ENCODE measurements at regions not wholly inside any gene's neighbourhood (a gene's known extent, or its start where the extent isn't known, plus 50 kb on each side); places are given as distances from the start of the nearest gene placed in this dataset.

DNA sequence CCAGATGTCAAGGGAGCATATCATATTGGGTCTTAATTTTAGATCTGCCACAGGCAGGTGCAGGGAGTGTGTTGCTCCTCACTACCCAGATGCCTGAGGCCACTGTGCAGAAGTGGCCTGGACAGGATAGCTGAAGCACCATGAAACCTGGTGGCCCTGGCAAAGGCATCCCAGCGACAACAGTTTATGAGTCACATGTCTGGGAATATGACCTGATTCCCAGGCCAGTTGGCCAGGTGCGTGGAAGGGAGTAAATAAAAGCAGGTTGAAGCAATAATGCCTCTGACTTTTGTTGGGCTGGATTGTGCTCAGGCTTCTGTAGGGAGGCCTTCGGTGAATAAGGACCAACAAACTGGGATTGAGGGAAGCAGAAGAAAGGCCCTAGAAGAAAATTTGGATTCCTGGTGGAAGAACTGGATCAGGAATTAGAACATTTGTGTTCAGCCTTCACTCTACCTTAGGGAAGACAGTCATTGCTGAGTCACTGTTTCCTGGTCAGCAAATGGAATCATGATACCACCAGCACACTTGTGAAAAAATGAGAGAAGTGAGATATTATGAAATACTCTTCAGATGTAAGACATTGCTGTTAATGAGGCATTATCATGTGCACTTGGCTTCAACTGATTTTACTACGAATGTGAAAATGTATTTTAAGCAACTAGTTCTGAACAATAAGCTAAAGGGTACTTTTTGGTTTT, 78.4 kb upstream of the ZNF516 start:
- H3K27ac ChIP-seq (ENCODE audit: low read depth, low read length), result no peak overlapping the region
- 100% methylated on average over 3 of the region's 4 CpGs for WGBS (ENCODE audit: insufficient coverage)
- H3K36me3 ChIP-seq (ENCODE audit: control insufficient read depth, insufficient read depth, low read length), result no peaks in the 10 kb centered on the region
- H3K4me1 ChIP-seq (ENCODE audit: control insufficient read depth, insufficient read depth, low read length), result peaks cover 4% of the 10 kb centered on the region
- no peak overlapping the region for H3K4me3 ChIP-seq (ENCODE audit: low read depth, low read length)
- H3K9me3 ChIP-seq (ENCODE audit: control insufficient read depth, insufficient read depth, low read length), result peaks cover 2% of the 10 kb centered on the region
- H3K27me3 ChIP-seq (ENCODE audit: control insufficient read depth, insufficient read depth, low read length), result no peaks in the 10 kb centered on the region
- DNase-seq (ENCODE audit: low read depth in 4 of 6, low spot score in 6 of 6), result no peak

DNA sequence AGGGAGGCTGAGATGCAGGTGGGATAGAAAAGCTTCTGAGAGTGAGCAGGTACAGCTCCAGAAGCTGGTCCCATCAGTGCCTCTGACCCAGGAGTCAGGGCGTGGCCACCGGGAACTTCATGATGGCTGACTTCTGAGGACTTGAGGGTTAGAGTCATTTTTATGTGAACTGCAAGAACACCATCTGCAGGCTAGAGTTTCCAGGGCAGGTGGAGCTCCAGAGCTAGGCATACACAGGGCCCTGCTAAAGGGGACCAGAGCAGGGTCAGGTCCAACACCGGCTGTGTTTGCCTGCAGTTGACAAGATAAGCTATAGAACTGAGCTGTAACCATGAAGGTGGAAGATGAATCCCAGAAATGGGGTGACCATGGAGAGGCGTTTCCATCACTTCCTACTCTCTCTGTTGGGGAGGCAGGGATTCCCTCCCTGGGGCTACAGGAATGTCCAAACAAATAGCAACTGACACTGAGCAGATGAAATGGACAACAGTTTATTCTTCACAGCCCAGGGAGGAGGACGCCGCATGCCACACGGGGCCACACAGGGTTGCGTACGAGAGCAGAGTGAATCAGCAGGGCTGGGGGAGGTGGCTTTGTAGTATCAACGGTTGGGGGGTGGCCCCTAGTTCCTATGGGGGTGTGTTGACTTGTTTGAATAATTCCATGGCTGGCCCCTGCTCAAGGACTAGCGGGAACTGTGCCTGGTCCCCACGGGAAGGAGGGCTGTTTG, 77.6 kb upstream of the ZNF516 start:
- H3K27ac ChIP-seq (ENCODE audit: low read depth, low read length), result no peak overlapping the region

DNA sequence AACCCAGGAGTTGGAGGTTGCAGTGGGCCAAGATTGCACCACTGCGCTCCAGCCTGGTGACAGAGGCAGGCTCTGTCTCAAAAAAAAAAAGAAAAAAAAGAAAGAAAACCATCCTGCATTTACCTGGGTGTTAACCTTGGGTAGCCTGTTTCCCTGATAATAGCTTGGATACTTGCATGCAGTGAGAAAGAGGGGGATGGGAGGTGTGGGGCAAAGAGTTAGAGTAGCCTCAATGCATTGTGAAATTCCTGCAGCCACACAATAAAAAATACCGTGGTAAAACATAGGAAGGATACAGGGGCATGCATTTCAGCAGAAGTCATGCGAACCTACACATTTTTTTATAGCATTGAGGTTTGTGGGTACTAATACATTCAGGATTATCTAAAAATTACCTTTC, 76.6 kb upstream of the ZNF516 start:
- H3K27me3 ChIP-seq (ENCODE audit: control insufficient read depth, insufficient read depth, low read length), result no peaks in the 10 kb centered on the region
- no peaks in the 10 kb centered on the region for H3K36me3 ChIP-seq (ENCODE audit: control insufficient read depth, insufficient read depth, low read length)
- DNase-seq (ENCODE audit: low read depth in 4 of 6, low spot score in 6 of 6), result no peak
- H3K27ac ChIP-seq (ENCODE audit: low read depth, low read length), result no peak overlapping the region
- no CpG with 5 or more reads among the region's 3 CpGs for WGBS (ENCODE audit: insufficient coverage)
- H3K4me3 ChIP-seq (ENCODE audit: low read depth, low read length), result no peak overlapping the region
- peaks cover 2% of the 10 kb centered on the region for H3K9me3 ChIP-seq (ENCODE audit: control insufficient read depth, insufficient read depth, low read length)
- peaks cover 3% of the 10 kb centered on the region for H3K4me1 ChIP-seq (ENCODE audit: control insufficient read depth, insufficient read depth, low read length)

More for the DNA sequence above, 77.6 kb upstream of the ZNF516 start:
- Histone ChIP-seq H3K4me3 (ENCODE audit: low read depth, low read length) (no peak overlapping the region), H3K9me3 (ENCODE audit: control insufficient read depth, insufficient read depth, low read length) (peaks cover 2% of the 10 kb centered on the region), H3K27me3 (ENCODE audit: control insufficient read depth, insufficient read depth, low read length) (no peaks in the 10 kb centered on the region), H3K4me1 (ENCODE audit: control insufficient read depth, insufficient read depth, low read length) (peaks cover 3% of the 10 kb centered on the region), H3K36me3 (ENCODE audit: control insufficient read depth, insufficient read depth, low read length) (no peaks in the 10 kb centered on the region)
- 87% methylated on average over 10 of the region's 12 CpGs for WGBS (ENCODE audit: insufficient coverage)
- DNase-seq (ENCODE audit: low read depth in 4 of 6, low spot score in 6 of 6), result no peak

DNA sequence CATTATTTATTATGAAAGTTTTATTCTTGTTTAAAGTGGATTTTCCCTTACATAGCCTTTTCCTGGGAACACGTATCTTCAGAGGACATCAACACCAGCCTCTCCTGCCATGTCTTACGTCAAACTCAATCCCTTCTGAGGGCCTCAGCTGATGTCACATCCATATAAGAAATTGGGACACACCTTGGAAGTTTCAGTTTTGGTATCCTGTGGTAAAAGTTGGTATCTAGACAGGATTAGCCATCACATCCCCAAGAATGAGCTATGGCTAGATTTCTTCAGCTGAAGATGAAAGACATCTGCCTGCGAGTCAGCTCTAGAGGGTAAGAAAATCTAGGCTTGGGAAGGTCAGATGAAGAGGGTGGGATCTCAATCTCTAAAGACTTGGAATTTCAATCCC, 75.8 kb upstream of the ZNF516 start:
- Histone ChIP-seq H3K36me3 (ENCODE audit: control insufficient read depth, insufficient read depth, low read length) (no peaks in the 10 kb centered on the region), H3K27me3 (ENCODE audit: control insufficient read depth, insufficient read depth, low read length) (no peaks in the 10 kb centered on the region)
- no CpG with 5 or more reads among the region's 3 CpGs for WGBS (ENCODE audit: insufficient coverage)

DNA sequence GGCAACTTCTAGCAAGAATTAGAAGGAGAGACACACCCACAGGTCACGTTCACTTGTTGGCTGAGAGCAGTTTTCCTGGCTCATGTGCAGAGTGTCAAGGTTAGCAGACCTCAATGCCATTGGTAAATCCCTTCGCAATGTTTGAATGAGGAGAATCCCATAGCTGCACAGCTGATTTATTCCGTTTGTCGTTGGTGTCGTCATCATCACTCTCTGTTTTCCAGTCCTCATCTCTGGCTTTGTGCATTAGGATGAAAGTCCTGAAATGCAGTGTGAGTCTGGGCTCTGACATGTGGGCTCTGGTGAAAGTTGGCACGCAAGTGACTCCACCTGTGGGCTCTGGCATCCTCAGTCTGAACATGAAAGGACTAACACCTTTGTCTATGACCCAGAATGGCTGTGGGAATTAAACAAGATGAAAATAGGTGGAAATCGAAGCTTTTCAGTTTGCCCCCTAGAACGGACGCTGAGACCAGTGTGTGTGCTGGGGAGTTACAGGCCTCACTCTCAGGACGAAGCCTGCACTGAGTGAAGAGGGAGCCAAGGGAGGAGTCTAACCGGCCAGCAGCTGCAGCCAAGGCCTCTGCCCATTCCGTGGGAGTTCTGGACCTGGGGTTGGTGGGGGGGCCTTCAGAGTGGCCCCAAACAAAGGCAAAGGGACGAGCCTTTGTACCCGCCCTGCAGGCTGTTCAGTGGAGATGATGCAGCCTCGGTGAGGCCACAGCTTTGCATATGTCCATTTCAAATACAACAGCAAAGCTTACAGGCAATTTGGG, 74.8 kb upstream of the ZNF516 start:
- no peak overlapping the region for H3K4me3 ChIP-seq (ENCODE audit: low read depth, low read length)
- no peak for DNase-seq (ENCODE audit: low read depth in 4 of 6, low spot score in 6 of 6)
- no peaks in the 10 kb centered on the region for H3K36me3 ChIP-seq (ENCODE audit: control insufficient read depth, insufficient read depth, low read length)
- no peaks in the 10 kb centered on the region for H3K9me3 ChIP-seq (ENCODE audit: control insufficient read depth, insufficient read depth, low read length)
- peaks cover 3% of the 10 kb centered on the region for H3K4me1 ChIP-seq (ENCODE audit: control insufficient read depth, insufficient read depth, low read length)
- no peaks in the 10 kb centered on the region for H3K27me3 ChIP-seq (ENCODE audit: control insufficient read depth, insufficient read depth, low read length)
- WGBS (ENCODE audit: insufficient coverage), result 66% methylated on average over 13 of the region's 15 CpGs
- no peak overlapping the region for H3K27ac ChIP-seq (ENCODE audit: low read depth, low read length)

More for the DNA sequence above, 75.8 kb upstream of the ZNF516 start:
- H3K4me3 ChIP-seq (ENCODE audit: low read depth, low read length), result no peak overlapping the region
- H3K9me3 ChIP-seq (ENCODE audit: control insufficient read depth, insufficient read depth, low read length), result peaks cover under 1% of the 10 kb centered on the region
- peaks cover 3% of the 10 kb centered on the region for H3K4me1 ChIP-seq (ENCODE audit: control insufficient read depth, insufficient read depth, low read length)
- no peak for DNase-seq (ENCODE audit: low read depth in 4 of 6, low spot score in 6 of 6)
- H3K27ac ChIP-seq (ENCODE audit: low read depth, low read length), result no peak overlapping the region

DNA sequence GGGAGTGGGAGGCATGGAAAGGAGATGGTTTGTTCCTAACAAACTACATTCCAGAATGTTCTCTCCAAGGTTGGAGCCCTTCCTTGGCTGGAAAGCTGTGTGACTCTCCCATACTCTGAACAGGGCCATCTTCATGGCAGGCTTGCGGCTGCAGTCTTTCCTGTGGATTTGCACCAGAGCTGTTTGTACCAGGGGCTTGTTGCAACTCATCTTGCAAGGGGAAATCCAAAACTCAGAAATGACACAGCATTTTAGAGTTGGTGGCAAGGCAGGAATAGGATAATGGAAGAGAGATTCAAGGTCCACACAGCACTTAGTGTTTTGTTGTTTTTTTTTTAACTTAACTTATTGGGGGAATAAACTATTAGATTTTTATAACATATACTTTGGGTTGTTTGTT, 73.7 kb upstream of the ZNF516 start:
- no peaks in the 10 kb centered on the region for H3K36me3 ChIP-seq (ENCODE audit: control insufficient read depth, insufficient read depth, low read length)

DNA sequence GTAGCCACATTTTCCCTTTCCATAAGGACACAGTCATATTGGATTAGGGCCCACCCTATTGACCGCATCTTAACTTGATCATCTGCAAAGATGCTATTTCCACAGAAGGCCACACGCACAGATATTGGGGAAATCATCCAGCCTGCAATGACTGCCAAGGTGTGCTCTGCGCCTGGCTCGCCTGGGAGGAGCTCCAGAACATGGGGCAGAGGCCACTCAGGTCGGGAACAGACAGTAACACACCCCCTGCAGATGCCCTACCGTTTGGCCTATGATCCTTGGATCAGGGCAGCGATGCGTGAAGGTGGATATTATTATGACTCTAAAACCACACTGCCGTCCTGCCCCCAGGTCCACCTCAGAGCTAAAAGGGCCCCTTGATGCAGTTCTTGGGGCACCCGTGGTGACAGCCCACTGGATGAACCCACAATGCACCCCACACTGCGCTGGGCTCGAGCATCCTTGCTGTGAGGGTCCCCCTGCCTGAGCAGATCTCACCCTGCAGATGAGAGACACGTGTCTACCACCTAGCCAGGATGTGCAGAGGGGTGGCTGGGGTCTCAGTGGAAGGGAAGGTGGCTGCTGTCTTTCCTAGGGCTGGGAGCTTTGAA, 72.9 kb upstream of the ZNF516 start:
- DNase-seq (ENCODE audit: low read depth in 4 of 6, low spot score in 6 of 6), result no peak
- Histone ChIP-seq H3K27ac (ENCODE audit: low read depth, low read length) (no peak overlapping the region), H3K36me3 (ENCODE audit: control insufficient read depth, insufficient read depth, low read length) (no peaks in the 10 kb centered on the region), H3K4me3 (ENCODE audit: low read depth, low read length) (no peak overlapping the region), H3K27me3 (ENCODE audit: control insufficient read depth, insufficient read depth, low read length) (no peaks in the 10 kb centered on the region), H3K9me3 (ENCODE audit: control insufficient read depth, insufficient read depth, low read length) (no peaks in the 10 kb centered on the region), H3K4me1 (ENCODE audit: control insufficient read depth, insufficient read depth, low read length) (peaks cover 3% of the 10 kb centered on the region)
- WGBS (ENCODE audit: insufficient coverage), result 78% methylated on average over 13 of the region's 13 CpGs

More for the DNA sequence above, 73.7 kb upstream of the ZNF516 start:
- DNase-seq (ENCODE audit: low read depth in 4 of 6, low spot score in 6 of 6), result no peak
- Histone ChIP-seq H3K27ac (ENCODE audit: low read depth, low read length) (no peak overlapping the region), H3K4me3 (ENCODE audit: low read depth, low read length) (no peak overlapping the region), H3K27me3 (ENCODE audit: control insufficient read depth, insufficient read depth, low read length) (no peaks in the 10 kb centered on the region), H3K4me1 (ENCODE audit: control insufficient read depth, insufficient read depth, low read length) (peaks cover 3% of the 10 kb centered on the region), H3K9me3 (ENCODE audit: control insufficient read depth, insufficient read depth, low read length) (no peaks in the 10 kb centered on the region)
- 89% methylated on average over 1 of the region's 1 CpG for WGBS (ENCODE audit: insufficient coverage)

DNA sequence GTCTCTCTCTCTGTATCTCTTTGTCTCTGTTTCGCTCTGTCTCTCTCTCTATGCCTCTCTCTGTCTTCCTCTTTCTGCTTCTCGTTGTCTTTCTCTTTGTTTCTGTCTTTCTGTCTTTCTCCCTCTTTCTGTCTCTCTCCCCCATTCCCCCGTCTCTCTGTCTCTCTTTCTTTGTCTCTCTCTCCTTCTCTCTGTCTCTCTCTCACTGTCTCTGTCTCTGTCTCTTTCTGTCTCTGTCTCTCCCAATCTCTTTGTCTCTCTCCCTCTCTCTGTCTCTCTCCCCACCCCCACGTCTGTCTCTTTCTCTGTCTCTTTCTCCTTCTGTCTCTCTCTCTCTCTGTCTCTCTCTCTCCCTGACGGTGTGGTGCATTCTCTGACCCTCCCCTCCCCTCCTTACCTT, 71.9 kb upstream of the ZNF516 start:
- Histone ChIP-seq H3K36me3 (ENCODE audit: control insufficient read depth, insufficient read depth, low read length) (no peaks in the 10 kb centered on the region), H3K27me3 (ENCODE audit: control insufficient read depth, insufficient read depth, low read length) (no peaks in the 10 kb centered on the region), H3K4me1 (ENCODE audit: control insufficient read depth, insufficient read depth, low read length) (peaks cover 3% of the 10 kb centered on the region), H3K4me3 (ENCODE audit: low read depth, low read length) (no peak overlapping the region), H3K27ac (ENCODE audit: low read depth, low read length) (no peak overlapping the region), H3K9me3 (ENCODE audit: control insufficient read depth, insufficient read depth, low read length) (no peaks in the 10 kb centered on the region)
- WGBS (ENCODE audit: insufficient coverage), result 81% methylated on average over 4 of the region's 5 CpGs
- DNase-seq (ENCODE audit: low read depth in 4 of 6, low spot score in 6 of 6), result no peak

Measured in spinal cord (tissue), 9 donors.